HEK293T (cell line): ENCODE measurements at regions not wholly inside any gene's neighbourhood (a gene's known extent, or its start where the extent isn't known, plus 50 kb on each side); places are given as distances from the start of the nearest gene placed in this dataset.
"Not testable (repeated sequence)": the region's sequence is repeated elsewhere in the genome, so short reads cannot be mapped to it uniquely, and the experiment has no call there.

Experiments
- CTCF ChIA-PET: fragments of 350-600 bp; formaldehyde crosslinking; extraction: SDS; loops from one replicate; lab custom pipeline; 2021; ENCODE audit warnings: antibody characterized with exemption, inconsistent platforms; lab: Yijun Ruan, JAX
- POLR2A ChIA-PET: fragments of 350-600 bp; formaldehyde crosslinking; extraction: SDS; loops from one replicate; lab custom pipeline; 2020; ENCODE audit warnings: antibody characterized with exemption, inconsistent platforms; lab: Yijun Ruan, JAX
- DNase-seq: peaks from one replicate; pipeline ENCODE4 v3.0.0; 2012; ENCODE audit warnings: mixed read lengths; ENCODE audit errors: extremely low spot score
- ARNT ChIP-seq: fragments of 450-650 bp; IDR thresholded peaks from 2 replicates; pipeline ENCODE4 v1.6.1; 2017; ENCODE audit warnings: mild to moderate bottlenecking
- BHLHE40 ChIP-seq: fragments of 450-650 bp; IDR thresholded peaks from 2 replicates; pipeline ENCODE4 v1.6.1; 2016; ENCODE audit warnings: mild to moderate bottlenecking, moderate library complexity, borderline replicate concordance
- CTBP1 ChIP-seq: fragments of 450-650 bp; IDR thresholded peaks from 2 replicates; pipeline ENCODE4 v1.6.1; 2016; ENCODE audit warnings: borderline replicate concordance
- ELF4 ChIP-seq: fragments of 450-650 bp; IDR thresholded peaks from 2 replicates; pipeline ENCODE4 v1.6.1; 2017; ENCODE audit warnings: antibody characterized with exemption
- FOXA1 ChIP-seq: fragments of 450-650 bp; IDR thresholded peaks from 2 replicates; pipeline ENCODE4 v1.6.1; 2016; ENCODE audit warnings: mild to moderate bottlenecking
- FOXK2 ChIP-seq: fragments of 450-650 bp; IDR thresholded peaks from 2 replicates; pipeline ENCODE4 v1.6.1; 2016; ENCODE audit warnings: mild to moderate bottlenecking
- FOXM1 ChIP-seq: fragments of 450-650 bp; IDR thresholded peaks from 2 replicates; pipeline ENCODE4 v1.6.1; 2017; ENCODE audit warnings: mild to moderate bottlenecking, borderline replicate concordance
- HDGF ChIP-seq: fragments of 450-650 bp; IDR thresholded peaks from 2 replicates; pipeline ENCODE4 v1.6.1; 2017; ENCODE audit warnings: antibody characterized with exemption, borderline replicate concordance
- L3MBTL2 ChIP-seq: fragments of 450-650 bp; conservative IDR thresholded peaks from 2 replicates; pipeline ENCODE4 v1.6.1; 2016; ENCODE audit warnings: mild to moderate bottlenecking
- LEF1 ChIP-seq: fragments of 450-650 bp; IDR thresholded peaks from 2 replicates; pipeline ENCODE4 v1.6.1; 2017; ENCODE audit warnings: mild to moderate bottlenecking, borderline replicate concordance
- NFRKB ChIP-seq: fragments of 450-650 bp; IDR thresholded peaks from 2 replicates; pipeline ENCODE4 v1.6.1; 2016; ENCODE audit warnings: mild to moderate bottlenecking, moderate library complexity
- SP1 ChIP-seq: fragments of 450-650 bp; IDR thresholded peaks from 2 replicates; pipeline ENCODE4 v1.6.1; 2017
- SUZ12 ChIP-seq: fragments of 450-650 bp; IDR thresholded peaks from 2 replicates; pipeline ENCODE4 v1.6.1; 2016; ENCODE audit warnings: mild to moderate bottlenecking
- TARDBP ChIP-seq: fragments of 450-650 bp; IDR thresholded peaks from 2 replicates; pipeline ENCODE4 v1.6.1; 2016
- ZNF384 ChIP-seq: fragments of 450-650 bp; IDR thresholded peaks from 2 replicates; pipeline ENCODE4 v1.6.1; 2016
- TF ChIP-seq, protein P1 (sequence below): fragments of 450-650 bp; IDR thresholded peaks from 2 replicates; pipeline ENCODE4 v1.6.1; 2016

DNA sequence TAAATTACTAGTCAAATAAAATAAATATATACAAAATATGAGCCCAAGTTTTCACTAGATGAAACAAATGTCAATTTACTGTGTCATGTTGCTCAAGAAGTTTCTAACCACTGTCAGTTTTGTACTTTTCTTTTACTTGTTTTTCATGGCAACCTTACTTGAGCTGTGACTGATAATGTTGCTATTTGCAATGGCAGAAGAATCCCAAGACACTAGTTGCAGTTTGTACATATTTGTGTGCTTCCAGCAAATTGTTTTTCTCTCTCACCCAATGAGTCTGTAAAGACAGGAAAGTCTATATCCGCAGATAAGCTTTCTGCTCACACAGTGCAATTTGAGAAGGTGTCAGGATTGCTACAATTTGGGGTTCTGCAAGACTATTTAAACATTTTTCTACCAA lies 338.6 kb upstream of the PCSK5 start:
- CTCF ChIA-PET: no interaction called here
- POLR2A ChIA-PET: no interaction called here
- TF ChIP-seq L3MBTL2 (no peak), ZNF384 (no peak), FOXK2 (no peak), NFRKB (no peak), ELF4 (no peak), FOXA1 (no peak), TARDBP (no peak), SP1 (no peak), SUZ12 (no peak), HDGF (no peak), CTBP1 (no peak)
- DNase-seq: no peak

DNA sequence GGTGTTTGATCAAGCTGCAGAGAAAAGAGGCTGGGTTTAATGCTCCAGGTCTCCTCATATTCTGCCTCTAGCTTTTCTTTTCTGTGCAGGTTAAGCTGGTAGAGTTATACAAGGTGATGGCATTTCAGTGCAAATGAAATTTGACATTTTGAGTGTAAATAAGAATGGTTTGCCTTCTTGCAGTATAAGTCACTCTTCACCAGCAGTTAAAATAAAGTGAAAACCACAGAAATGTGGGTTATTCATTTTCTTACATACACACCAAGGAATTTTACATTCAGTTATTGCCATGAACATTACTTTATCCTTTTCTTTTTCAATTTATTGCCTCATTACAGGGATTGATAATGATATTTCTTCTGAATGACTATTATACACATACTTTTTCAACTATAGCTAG lies 337.5 kb upstream of the PCSK5 start:
- POLR2A ChIA-PET: no interaction called here
- TF ChIP-seq HDGF (no peak), FOXA1 (no peak), BHLHE40 (no peak), ARNT (no peak), ELF4 (no peak), SUZ12 (no peak), NFRKB (no peak), ZNF384 (no peak), SP1 (no peak), LEF1 (no peak), TARDBP (no peak), L3MBTL2 (no peak), CTBP1 (no peak), FOXK2 (no peak), FOXM1 (no peak)
- TF ChIP-seq, protein P1, sequence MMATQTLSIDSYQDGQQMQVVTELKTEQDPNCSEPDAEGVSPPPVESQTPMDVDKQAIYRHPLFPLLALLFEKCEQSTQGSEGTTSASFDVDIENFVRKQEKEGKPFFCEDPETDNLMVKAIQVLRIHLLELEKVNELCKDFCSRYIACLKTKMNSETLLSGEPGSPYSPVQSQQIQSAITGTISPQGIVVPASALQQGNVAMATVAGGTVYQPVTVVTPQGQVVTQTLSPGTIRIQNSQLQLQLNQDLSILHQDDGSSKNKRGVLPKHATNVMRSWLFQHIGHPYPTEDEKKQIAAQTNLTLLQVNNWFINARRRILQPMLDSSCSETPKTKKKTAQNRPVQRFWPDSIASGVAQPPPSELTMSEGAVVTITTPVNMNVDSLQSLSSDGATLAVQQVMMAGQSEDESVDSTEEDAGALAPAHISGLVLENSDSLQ: no peak
- CTCF ChIA-PET: no interaction called here
- DNase-seq: no peak

DNA sequence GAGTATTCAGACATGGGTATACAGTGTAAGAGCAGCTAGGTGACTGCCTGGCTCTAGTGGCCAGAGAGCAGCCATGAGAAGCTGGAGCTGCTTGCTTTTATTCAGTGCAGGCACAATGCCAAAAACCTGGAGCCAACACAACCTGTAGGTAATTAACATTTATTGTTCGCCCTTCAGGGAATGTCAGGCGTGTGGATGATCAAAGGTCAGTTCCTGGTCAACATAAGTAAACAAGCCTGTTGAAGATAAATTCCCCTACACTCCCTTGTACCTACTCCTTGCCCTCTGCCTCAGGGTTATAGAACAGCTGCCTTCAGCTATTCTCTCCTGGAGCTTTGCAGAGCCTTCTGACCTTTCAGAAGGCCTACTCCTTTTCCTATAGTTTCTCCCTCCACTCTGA lies 323.7 kb upstream of the PCSK5 start:
- DNase-seq, POLR2A ChIA-PET, CTCF ChIA-PET: not testable (repeated sequence)

DNA sequence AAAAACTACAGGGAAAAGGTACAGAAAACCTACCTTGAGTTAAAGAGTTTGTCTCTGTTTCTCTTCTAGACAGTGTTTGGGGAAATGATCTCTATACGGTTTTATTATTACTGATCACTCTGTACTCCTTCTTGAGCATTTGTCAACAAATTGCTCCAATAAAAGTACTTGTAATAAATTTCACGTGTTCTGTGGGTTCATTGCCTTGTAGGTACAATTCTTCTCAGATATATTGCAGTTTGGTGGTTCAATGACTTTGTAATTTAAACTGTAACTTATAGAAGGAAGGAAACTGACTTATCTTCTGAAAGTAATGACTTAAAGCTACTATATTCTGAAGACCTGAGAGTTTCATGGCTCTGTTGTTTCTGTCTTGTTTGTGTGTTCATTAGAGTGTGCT lies 319.9 kb upstream of the PCSK5 start:
- DNase-seq: no peak
- ChIA-PET CTCF (no interaction called here), POLR2A (no interaction called here)
- TF ChIP-seq FOXM1 (no peak), SUZ12 (no peak), HDGF (no peak), TARDBP (no peak), ELF4 (no peak)

DNA sequence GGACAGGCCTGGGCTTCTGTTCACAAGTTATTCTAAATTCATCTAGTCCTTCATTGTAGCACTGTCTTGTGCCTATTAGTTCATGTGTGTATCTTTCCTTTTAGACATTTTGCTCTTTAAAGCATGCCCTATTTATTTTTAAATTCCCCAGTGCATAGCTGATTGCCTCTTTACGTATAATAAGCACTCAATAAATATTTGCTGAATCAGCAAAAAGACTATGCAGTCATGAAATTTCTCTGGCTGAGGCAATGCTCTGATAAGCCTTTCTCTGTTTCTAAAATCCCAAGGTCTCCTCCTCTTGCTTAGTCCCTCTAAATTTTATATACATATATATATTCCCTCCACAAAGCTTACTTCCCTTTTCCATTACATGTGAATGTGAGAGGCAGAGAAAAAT lies 315.9 kb upstream of the PCSK5 start:
- ChIA-PET POLR2A (no interaction called here), CTCF (no interaction called here)
- DNase-seq: no peak
- TF ChIP-seq NFRKB: no peak
- TF ChIP-seq ARNT: no peak
- TF ChIP-seq TARDBP: no peak
- no peak for TF ChIP-seq SP1

DNA sequence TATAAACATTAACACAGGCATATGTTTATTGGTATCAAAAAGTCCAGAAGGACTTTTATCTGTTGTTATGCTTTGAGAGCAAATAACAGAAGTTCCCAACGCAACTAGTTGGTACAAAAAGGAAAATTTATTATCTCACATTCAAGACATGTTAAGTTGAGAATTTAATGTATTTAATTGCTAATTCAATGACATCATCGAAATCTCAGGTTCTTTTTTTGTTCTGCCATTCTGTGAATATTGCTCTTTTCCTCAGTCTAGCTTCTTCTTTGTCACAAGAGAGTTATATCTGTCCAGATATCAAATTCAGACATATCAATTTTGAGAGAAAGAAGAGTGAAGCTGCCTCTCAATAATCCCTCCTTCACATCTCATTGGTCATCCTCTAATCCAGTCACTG lies 307.6 kb upstream of the PCSK5 start:
- DNase-seq: no peak
- CTCF ChIA-PET: no interaction called here
- TF ChIP-seq NFRKB: no peak
- TF ChIP-seq ARNT: no peak
- no peak for TF ChIP-seq ELF4
- no peak for TF ChIP-seq L3MBTL2
- TF ChIP-seq FOXM1: no peak
- POLR2A ChIA-PET: no interaction called here

DNA sequence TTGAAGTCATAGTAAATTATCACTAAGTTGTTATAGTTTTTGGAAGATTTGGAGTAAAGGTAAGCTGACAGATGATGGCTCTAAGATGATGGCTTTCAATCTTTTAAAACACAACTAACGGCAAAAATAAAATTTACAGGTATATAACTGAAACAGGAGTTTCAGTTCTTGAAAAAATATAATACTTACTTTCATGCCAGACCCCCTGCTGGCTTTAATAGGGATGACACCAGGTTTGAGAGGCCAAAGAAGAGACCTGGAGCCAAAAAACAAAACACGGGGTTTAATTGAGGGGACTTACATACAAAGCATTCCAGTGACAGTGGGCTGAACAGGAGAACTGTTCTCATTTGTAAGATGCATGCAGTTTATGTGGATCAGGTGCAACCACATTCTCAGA lies 301.7 kb upstream of the PCSK5 start:
- DNase-seq: no peak
- ChIA-PET POLR2A (no interaction called here), CTCF (no interaction called here)
- TF ChIP-seq TARDBP (no peak), NFRKB (no peak), ELF4 (no peak), SUZ12 (no peak), FOXK2 (no peak), CTBP1 (no peak), L3MBTL2 (no peak), FOXM1 (no peak), FOXA1 (no peak), LEF1 (no peak), ZNF384 (no peak), ARNT (no peak), SP1 (no peak), BHLHE40 (no peak), HDGF (no peak)
- TF ChIP-seq, protein P1: no peak

DNA sequence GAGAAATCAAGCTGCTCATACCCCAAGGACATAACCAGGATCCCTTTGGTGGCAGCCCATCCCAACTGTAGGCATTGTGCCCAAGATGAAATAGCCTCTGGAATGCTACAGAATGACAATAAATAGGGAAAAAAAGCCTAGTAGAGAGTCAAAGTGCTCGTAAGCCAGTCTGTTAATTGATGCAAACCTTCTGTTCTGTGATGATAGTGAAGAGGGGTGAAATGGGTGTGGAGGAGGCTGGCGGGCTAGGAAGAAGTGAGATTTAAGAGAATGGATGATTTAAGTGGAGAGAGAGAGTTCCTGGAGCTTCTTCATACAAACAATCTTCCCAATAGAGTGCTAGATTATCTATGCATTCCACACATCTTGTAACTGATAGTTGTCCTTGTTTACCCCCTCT lies 301.0 kb upstream of the PCSK5 start:
- CTCF ChIA-PET: no interaction called here
- no peak for DNase-seq
- POLR2A ChIA-PET: no interaction called here
- TF ChIP-seq NFRKB (no peak), TARDBP (no peak), BHLHE40 (no peak), L3MBTL2 (no peak), ELF4 (no peak), FOXA1 (no peak), SUZ12 (no peak), FOXM1 (no peak), ZNF384 (no peak), LEF1 (no peak), FOXK2 (no peak), HDGF (no peak)
